Mesothelial cell of epicardium (in vitro differentiated cells): ENCODE measurements at regions not wholly inside any gene's neighbourhood (a gene's known extent, or its start where the extent isn't known, plus 50 kb on each side); places are given as distances from the start of the nearest gene placed in this dataset.
"Not testable (repeated sequence)": the region's sequence is repeated elsewhere in the genome, so short reads cannot be mapped to it uniquely, and the experiment has no call there.

ENCODE experiments used
- DNase-seq, 2 experiments: peaks; one replicate each; pipeline ENCODE4 v3.0.0; 2021; ENCODE audit warnings: low spot score in 2 of 2; ENCODE audit not compliant: unreplicated experiment in 2 of 2
- H3K27ac Mint-ChIP-seq: 2 replicates; pipeline ENCODE4 v1.8.0; 2021; ENCODE audit warnings: mixed read lengths
- H3K27me3 Mint-ChIP-seq: 2 replicates; pipeline ENCODE4 v1.8.0; 2021; ENCODE audit warnings: low read depth, mixed read lengths
- H3K36me3 Mint-ChIP-seq: 2 replicates; pipeline ENCODE4 v1.8.0; 2021; ENCODE audit warnings: mixed read lengths
- H3K4me1 Mint-ChIP-seq: 2 replicates; pipeline ENCODE4 v1.8.0; 2021; ENCODE audit warnings: mixed read lengths
- H3K4me3 Mint-ChIP-seq: 2 replicates; pipeline ENCODE4 v1.8.0; 2021; ENCODE audit warnings: mild to moderate bottlenecking, moderate library complexity, mixed read lengths
- H3K9me3 Mint-ChIP-seq: 2 replicates; pipeline ENCODE4 v1.8.0; 2021; ENCODE audit warnings: mixed read lengths
- TF ChIP-seq, protein P1 (sequence below): fragments of 200-600 bp; sonication (generic); IDR thresholded peaks from one replicate; pipeline ENCODE4 v1.5.0; 2021; ENCODE audit warnings: antibody characterized with exemption; ENCODE audit not compliant: unreplicated experiment

- H3K9me3 Mint-ChIP-seq, result no peaks in the 10 kb centered on the region
- peaks cover 19% of the 10 kb centered on the region for H3K4me1 Mint-ChIP-seq
Observed at GRCh38 chr11:79507706-79508105, 66.9 kb upstream of the TENM4 start.

GRCh38 chr11:79506734-79507344 is 66.0 kb upstream of the TENM4 start:
- no peaks in the 10 kb centered on the region for H3K36me3 Mint-ChIP-seq
- no peaks in the 10 kb centered on the region for H3K9me3 Mint-ChIP-seq
- no peaks in the 10 kb centered on the region for H3K27me3 Mint-ChIP-seq
- no peak overlapping the region for H3K4me3 Mint-ChIP-seq
- no peak overlapping the region for H3K27ac Mint-ChIP-seq
- TF ChIP-seq, protein P1, sequence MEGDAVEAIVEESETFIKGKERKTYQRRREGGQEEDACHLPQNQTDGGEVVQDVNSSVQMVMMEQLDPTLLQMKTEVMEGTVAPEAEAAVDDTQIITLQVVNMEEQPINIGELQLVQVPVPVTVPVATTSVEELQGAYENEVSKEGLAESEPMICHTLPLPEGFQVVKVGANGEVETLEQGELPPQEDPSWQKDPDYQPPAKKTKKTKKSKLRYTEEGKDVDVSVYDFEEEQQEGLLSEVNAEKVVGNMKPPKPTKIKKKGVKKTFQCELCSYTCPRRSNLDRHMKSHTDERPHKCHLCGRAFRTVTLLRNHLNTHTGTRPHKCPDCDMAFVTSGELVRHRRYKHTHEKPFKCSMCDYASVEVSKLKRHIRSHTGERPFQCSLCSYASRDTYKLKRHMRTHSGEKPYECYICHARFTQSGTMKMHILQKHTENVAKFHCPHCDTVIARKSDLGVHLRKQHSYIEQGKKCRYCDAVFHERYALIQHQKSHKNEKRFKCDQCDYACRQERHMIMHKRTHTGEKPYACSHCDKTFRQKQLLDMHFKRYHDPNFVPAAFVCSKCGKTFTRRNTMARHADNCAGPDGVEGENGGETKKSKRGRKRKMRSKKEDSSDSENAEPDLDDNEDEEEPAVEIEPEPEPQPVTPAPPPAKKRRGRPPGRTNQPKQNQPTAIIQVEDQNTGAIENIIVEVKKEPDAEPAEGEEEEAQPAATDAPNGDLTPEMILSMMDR, result no peak
- H3K4me1 Mint-ChIP-seq, result peaks cover 10% of the 10 kb centered on the region
- DNase-seq, result no peak

More at GRCh38 chr11:79507706-79508105, 66.9 kb upstream of the TENM4 start:
- H3K4me3 Mint-ChIP-seq, result no peak overlapping the region
- TF ChIP-seq, protein P1, result no peak
- no peak for DNase-seq
- no peak overlapping the region for H3K27ac Mint-ChIP-seq
- no peaks in the 10 kb centered on the region for H3K36me3 Mint-ChIP-seq
- no peaks in the 10 kb centered on the region for H3K27me3 Mint-ChIP-seq

- DNase-seq, result no peak
- H3K27me3 Mint-ChIP-seq, result no peaks in the 10 kb centered on the region
- H3K4me1 Mint-ChIP-seq, result peaks cover 9% of the 10 kb centered on the region
- TF ChIP-seq, protein P1, result no peak
- no peaks in the 10 kb centered on the region for H3K36me3 Mint-ChIP-seq
- H3K27ac Mint-ChIP-seq, result no peak overlapping the region
- no peaks in the 10 kb centered on the region for H3K9me3 Mint-ChIP-seq
- no peak overlapping the region for H3K4me3 Mint-ChIP-seq
Observed at GRCh38 chr11:79506124-79506523, 65.3 kb upstream of the TENM4 start.

GRCh38 chr11:79503028-79503427 is 62.2 kb upstream of the TENM4 start:
- no peak for DNase-seq
- H3K36me3 Mint-ChIP-seq, result no peaks in the 10 kb centered on the region
- no peaks in the 10 kb centered on the region for H3K27me3 Mint-ChIP-seq
- H3K4me3 Mint-ChIP-seq, result no peak overlapping the region
- peaks cover 11% of the 10 kb centered on the region for H3K4me1 Mint-ChIP-seq
- no peaks in the 10 kb centered on the region for H3K9me3 Mint-ChIP-seq
- no peak overlapping the region for H3K27ac Mint-ChIP-seq
- TF ChIP-seq, protein P1, result no peak

- H3K27me3 Mint-ChIP-seq, result no peaks in the 10 kb centered on the region
- no peak overlapping the region for H3K27ac Mint-ChIP-seq
- TF ChIP-seq, protein P1, result no peak
- no peak overlapping the region for H3K4me3 Mint-ChIP-seq
- peaks cover 3% of the 10 kb centered on the region for H3K4me1 Mint-ChIP-seq
- no peaks in the 10 kb centered on the region for H3K36me3 Mint-ChIP-seq
- H3K9me3 Mint-ChIP-seq, result peaks cover 9% of the 10 kb centered on the region
- no peak for DNase-seq
Observed at GRCh38 chr11:79501707-79502106, 60.9 kb upstream of the TENM4 start.

DNA sequence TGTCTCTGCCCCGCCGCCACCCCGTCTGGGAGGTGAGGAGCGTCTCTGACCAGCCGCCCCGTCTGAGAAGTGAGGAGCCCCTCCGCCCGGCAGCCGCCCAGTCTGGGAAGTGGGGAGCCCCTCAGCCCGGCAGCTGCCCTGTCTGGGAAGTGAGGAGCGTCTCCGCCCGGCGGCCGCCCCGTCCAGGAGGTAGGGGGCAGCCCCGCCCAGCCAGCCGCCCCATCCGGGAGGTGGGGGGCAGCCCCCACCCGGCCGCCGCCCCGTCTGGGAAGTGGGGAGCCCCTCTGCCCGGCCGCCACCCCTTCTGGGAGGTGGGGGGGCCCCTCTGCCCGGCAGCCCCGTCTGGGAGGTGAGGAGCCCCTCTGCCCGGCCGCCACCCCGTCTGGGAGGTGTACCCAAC is 59.1 kb upstream of the TENM4 start:
- H3K36me3 Mint-ChIP-seq, DNase-seq, H3K9me3 Mint-ChIP-seq, H3K27ac Mint-ChIP-seq, H3K27me3 Mint-ChIP-seq, H3K4me3 Mint-ChIP-seq, H3K4me1 Mint-ChIP-seq: not testable (repeated sequence)
